ENCODE measurements at regions not wholly inside any gene's neighbourhood (a gene's known extent, or its start where the extent isn't known, plus 50 kb on each side); places are given as distances from the start of the nearest gene placed in this dataset.

DNA sequence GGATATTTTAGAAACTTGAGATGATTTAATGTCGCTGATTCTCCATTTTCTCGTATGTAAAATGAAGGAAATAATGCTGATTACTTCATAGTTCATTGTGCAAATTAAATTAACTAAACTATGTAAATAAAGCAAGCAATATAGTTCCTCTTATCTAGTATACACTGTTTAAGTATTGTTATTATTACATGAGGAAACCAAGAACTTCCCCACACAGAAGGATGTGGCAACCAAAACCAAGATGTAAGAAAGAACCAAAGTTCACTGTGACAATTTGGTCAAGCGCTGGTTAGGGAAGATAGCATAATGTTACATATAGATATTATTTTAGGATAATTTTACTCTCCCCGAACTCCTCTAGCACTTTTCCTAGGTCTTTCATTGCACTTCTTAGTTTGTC is 103.2 kb downstream of the XKR3 start:
- TF ChIP-seq, protein P1, sequence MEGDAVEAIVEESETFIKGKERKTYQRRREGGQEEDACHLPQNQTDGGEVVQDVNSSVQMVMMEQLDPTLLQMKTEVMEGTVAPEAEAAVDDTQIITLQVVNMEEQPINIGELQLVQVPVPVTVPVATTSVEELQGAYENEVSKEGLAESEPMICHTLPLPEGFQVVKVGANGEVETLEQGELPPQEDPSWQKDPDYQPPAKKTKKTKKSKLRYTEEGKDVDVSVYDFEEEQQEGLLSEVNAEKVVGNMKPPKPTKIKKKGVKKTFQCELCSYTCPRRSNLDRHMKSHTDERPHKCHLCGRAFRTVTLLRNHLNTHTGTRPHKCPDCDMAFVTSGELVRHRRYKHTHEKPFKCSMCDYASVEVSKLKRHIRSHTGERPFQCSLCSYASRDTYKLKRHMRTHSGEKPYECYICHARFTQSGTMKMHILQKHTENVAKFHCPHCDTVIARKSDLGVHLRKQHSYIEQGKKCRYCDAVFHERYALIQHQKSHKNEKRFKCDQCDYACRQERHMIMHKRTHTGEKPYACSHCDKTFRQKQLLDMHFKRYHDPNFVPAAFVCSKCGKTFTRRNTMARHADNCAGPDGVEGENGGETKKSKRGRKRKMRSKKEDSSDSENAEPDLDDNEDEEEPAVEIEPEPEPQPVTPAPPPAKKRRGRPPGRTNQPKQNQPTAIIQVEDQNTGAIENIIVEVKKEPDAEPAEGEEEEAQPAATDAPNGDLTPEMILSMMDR (IDR thresholded peaks at IDR 0.05), result no peak
- TF ChIP-seq POLR2AphosphoS5 (IDR thresholded peaks at IDR 0.05) (no peak), EP300 (IDR thresholded peaks at IDR 0.05) (no peak)

All from upper lobe of left lung (tissue), 4 donors.